Stimulated activated effector memory CD8-positive, alpha-beta T cell treated with anti-CD3 and anti-CD28 coated beads, Interleukin-12 subunit alpha, Interleukin-12 subunit beta, amount 100 ng/mL, for 72 hours (primary cell): ENCODE measurements at regions not wholly inside any gene's neighbourhood (a gene's known extent, or its start where the extent isn't known, plus 50 kb on each side); places are given as distances from the start of the nearest gene placed in this dataset.

Experiments
- ATAC-seq: fragments of 150-1000 bp; cut with Tn5 transposase; 2 replicates; pipeline ENCODE4 v1.10.0; 2021
- DNase-seq, 2 donors: peaks; one replicate each; pipeline ENCODE4 v3.0.0; 2021 to 2022; ENCODE audit warnings: low spot score in 2 of 2
- H3K27ac Mint-ChIP-seq: one replicate; pipeline ENCODE4 v1.8.0; 2022; ENCODE audit warnings: mild to moderate bottlenecking, mixed read lengths
- H3K36me3 Mint-ChIP-seq: one replicate; pipeline ENCODE4 v1.8.0; 2022; ENCODE audit warnings: mild to moderate bottlenecking, mixed read lengths
- H3K4me1 Mint-ChIP-seq: one replicate; pipeline ENCODE4 v1.8.0; 2022; ENCODE audit warnings: mixed read lengths
- H3K4me3 Mint-ChIP-seq: one replicate; pipeline ENCODE4 v1.8.0; 2022; ENCODE audit warnings: mild to moderate bottlenecking, mixed read lengths
- H3K9me3 Mint-ChIP-seq: one replicate; pipeline ENCODE4 v1.8.0; 2022; ENCODE audit warnings: mixed read lengths

GRCh38 chr2:8515864-8516533 is 165.9 kb upstream of the ID2 start:
- DNase-seq (peak in 1 of 2 donors; percentile 79), ATAC-seq (peak; percentile 67)
- Mint-ChIP-seq H3K4me3 (peak overlapping the region; percentile 55), H3K27ac (peak overlapping the region; percentile 80), H3K4me1 (peaks cover 89% of the 10 kb centered on the region), H3K9me3 (peaks cover 7% of the 10 kb centered on the region), H3K36me3 (peaks cover 6% of the 10 kb centered on the region)

DNA sequence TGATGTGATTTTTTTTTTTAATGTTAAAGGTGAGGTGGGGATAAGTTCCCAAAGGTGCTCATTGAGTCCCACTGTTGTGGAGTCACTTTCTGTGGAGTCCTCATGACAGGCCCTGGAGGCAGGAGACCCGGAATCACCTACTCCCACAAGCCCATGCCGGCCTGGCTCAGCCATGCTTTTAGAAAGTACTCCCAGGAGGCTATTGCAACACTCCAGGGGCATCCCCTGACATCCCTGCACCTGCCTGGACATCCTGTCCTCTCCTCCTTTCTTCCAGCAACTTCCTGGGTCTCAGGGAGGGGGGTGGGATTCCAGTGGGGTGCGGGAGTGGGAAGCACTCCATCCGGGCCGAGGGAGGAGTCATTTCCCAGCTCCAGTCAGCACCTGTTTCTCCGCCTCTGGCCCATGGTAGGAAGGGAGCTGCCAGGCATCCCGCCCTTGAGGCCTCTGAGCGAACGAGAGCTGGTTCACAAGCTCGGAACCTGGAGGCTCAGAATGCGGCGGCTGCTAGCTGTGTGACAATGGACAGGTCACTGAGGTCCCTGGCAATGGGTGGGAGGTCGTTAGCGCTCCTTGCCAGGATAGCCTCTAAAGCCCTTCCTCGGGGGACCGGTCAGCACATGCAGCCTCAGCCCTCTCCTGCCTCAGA is 163.9 kb upstream of the ID2 start:
- peaks cover 7% of the 10 kb centered on the region for H3K9me3 Mint-ChIP-seq
- peak overlapping the region; percentile 85 for H3K27ac Mint-ChIP-seq
- DNase-seq (no peak), ATAC-seq (no peak)
- H3K4me1 Mint-ChIP-seq = peaks cover 89% of the 10 kb centered on the region
- H3K36me3 Mint-ChIP-seq = peaks cover 6% of the 10 kb centered on the region
- H3K4me3 Mint-ChIP-seq = peak overlapping the region; percentile 37

DNA sequence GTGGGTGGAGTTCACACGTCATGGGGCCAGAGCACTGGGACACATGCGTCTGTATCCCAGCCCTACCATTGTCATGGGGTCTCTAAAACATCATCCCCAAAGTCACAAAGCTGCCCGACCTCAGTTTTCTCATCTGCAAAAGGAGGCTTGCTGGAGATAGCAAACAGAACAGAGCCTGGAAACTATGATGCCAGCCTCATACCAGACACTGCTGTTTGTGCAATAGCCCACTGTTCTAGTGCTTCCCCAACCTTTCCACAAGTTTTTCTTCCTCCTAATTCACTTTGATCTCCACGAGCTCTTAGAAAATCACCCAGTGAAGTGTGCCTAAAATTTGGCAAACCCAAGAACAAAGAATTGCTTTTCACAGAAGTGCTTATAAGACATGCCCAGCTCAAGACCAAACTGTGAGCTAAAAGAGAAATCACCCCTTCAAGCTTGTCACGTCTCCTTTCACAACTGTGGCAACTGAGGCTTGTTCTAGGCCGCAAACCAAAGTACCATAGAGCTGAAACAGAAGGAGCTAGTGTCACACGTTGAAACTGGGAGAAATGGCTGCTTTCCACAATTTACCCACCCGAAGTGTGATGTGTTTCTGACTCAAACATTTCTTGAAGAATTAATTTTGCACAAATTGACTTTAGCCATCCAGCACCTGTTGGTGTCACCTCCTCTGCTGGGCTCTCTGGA is 162.7 kb upstream of the ID2 start:
- peak; percentile 14 for ATAC-seq
- peaks cover 4% of the 10 kb centered on the region for H3K9me3 Mint-ChIP-seq
- H3K4me3 Mint-ChIP-seq = peak overlapping the region; percentile 37
- peaks cover 89% of the 10 kb centered on the region for H3K4me1 Mint-ChIP-seq
- peak overlapping the region; percentile 85 for H3K27ac Mint-ChIP-seq
- no peak for DNase-seq
- peaks cover 6% of the 10 kb centered on the region for H3K36me3 Mint-ChIP-seq

- Mint-ChIP-seq H3K9me3 (no peaks in the 10 kb centered on the region), H3K4me3 (peak overlapping the region; percentile 37), H3K36me3 (no peaks in the 10 kb centered on the region), H3K4me1 (peaks cover 82% of the 10 kb centered on the region), H3K27ac (peak overlapping the region; percentile 85)
- DNase-seq (no peak), ATAC-seq (peak; percentile 53)
These were observed 161.0 kb upstream of the ID2 start for GRCh38 chr2:8520791-8521344.

- DNase-seq (no peak), ATAC-seq (no peak)
- Mint-ChIP-seq H3K9me3 (no peaks in the 10 kb centered on the region), H3K36me3 (no peaks in the 10 kb centered on the region), H3K4me1 (peaks cover 76% of the 10 kb centered on the region), H3K27ac (peak overlapping the region; percentile 94), H3K4me3 (peak overlapping the region; percentile 51)
These were observed 159.2 kb upstream of the ID2 start for GRCh38 chr2:8522687-8523086.

DNA sequence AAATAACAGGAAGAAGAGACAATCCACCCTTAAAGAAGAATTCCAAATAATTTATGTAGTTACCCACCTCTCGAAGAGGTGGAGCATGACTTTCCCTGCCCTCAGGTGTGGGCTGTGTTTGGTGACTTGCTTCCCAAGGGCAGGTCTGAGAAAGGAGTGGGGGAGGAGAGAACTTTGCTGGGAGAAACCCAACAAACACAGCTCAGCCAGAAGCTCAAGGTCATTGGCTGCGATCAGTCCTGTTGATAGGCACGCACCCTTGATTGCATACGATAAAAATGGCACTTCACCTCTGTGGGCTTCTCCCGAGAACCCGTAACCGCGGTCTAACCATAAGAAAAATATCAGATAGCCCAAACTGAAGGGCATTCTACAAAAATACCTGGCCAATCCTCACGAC is 157.5 kb upstream of the ID2 start:
- peaks cover 63% of the 10 kb centered on the region for H3K4me1 Mint-ChIP-seq
- no peaks in the 10 kb centered on the region for H3K9me3 Mint-ChIP-seq
- DNase-seq (no peak), ATAC-seq (no peak)
- peak overlapping the region; percentile 94 for H3K27ac Mint-ChIP-seq
- H3K4me3 Mint-ChIP-seq = no peak overlapping the region
- no peaks in the 10 kb centered on the region for H3K36me3 Mint-ChIP-seq

GRCh38 chr2:8524823-8525222 is 157.0 kb upstream of the ID2 start:
- DNase-seq (no peak), ATAC-seq (no peak)
- Mint-ChIP-seq H3K9me3 (no peaks in the 10 kb centered on the region), H3K36me3 (no peaks in the 10 kb centered on the region), H3K27ac (no peak overlapping the region), H3K4me1 (peaks cover 63% of the 10 kb centered on the region), H3K4me3 (no peak overlapping the region)

DNA sequence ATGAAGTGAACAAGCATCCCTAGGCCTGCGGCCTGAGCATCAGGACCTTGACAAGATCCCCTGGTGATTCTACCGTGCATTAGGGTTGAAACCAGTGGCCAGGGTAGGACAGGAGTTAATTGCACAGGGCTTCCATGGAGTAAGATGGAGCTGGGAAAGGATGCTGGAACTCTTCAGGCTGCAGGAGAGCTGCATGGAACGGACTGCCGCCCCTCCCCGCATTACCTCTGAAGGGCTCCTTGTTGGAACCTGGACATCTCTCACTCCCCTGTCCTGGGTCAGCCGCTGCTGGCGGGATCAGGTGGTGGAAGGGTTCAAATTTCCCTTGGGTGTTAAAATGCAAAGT is 156.6 kb upstream of the ID2 start:
- Mint-ChIP-seq H3K4me1 (peaks cover 61% of the 10 kb centered on the region), H3K4me3 (peak overlapping the region; percentile 31), H3K9me3 (no peaks in the 10 kb centered on the region), H3K27ac (peak overlapping the region; percentile 79), H3K36me3 (no peaks in the 10 kb centered on the region)
- no peak for DNase-seq
- ATAC-seq = no peak

- ATAC-seq = peak; percentile 47
- peak overlapping the region; percentile 31 for H3K4me3 Mint-ChIP-seq
- H3K9me3 Mint-ChIP-seq = no peaks in the 10 kb centered on the region
- H3K27ac Mint-ChIP-seq = peak overlapping the region; percentile 79
- peaks cover 55% of the 10 kb centered on the region for H3K4me1 Mint-ChIP-seq
- no peaks in the 10 kb centered on the region for H3K36me3 Mint-ChIP-seq
- DNase-seq = no peak
These were observed 156.1 kb upstream of the ID2 start for GRCh38 chr2:8525582-8526402.

DNA sequence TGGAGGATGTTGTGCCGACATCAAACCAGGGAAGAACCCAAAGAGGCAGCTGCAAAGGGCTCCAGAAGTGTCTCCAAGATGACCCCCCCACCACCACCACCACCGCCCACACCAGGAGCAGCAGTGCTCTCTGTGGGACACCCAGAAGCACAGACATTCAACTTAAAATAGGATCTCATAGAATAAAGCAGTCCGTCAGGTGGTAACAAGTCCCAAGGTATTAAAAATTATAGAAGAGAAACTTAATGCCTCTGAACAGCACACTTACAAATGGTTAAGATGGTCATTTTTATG is 155.5 kb upstream of the ID2 start:
- H3K36me3 Mint-ChIP-seq = no peaks in the 10 kb centered on the region
- H3K27ac Mint-ChIP-seq = peak overlapping the region; percentile 79
- H3K4me1 Mint-ChIP-seq = peaks cover 49% of the 10 kb centered on the region
- H3K9me3 Mint-ChIP-seq = peaks cover 4% of the 10 kb centered on the region
- DNase-seq (no peak), ATAC-seq (no peak)
- H3K4me3 Mint-ChIP-seq = peak overlapping the region; percentile 31

DNA sequence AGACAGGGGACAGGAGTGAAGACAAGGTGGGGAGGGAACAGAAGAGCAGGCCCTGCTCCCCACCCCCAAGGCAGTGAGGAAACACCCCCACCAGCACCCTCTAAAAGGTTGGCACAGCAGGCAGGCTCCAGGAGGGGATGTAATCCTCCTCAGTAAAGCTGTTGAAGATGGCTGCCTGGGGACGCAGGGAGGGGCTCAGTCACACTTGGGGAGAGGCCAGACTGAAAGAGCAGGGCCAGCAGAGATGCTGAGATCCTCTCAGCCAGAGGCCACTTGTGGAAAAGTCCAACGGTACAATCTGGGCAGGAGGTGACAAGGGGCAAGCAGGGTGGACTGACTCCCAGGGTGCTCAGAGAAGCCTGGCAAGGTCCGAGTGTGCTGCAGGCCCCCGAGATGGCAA is 154.8 kb upstream of the ID2 start:
- DNase-seq (no peak), ATAC-seq (no peak)
- no peaks in the 10 kb centered on the region for H3K36me3 Mint-ChIP-seq
- no peak overlapping the region for H3K4me3 Mint-ChIP-seq
- H3K4me1 Mint-ChIP-seq = peaks cover 43% of the 10 kb centered on the region
- peaks cover 5% of the 10 kb centered on the region for H3K9me3 Mint-ChIP-seq
- peak overlapping the region; percentile 79 for H3K27ac Mint-ChIP-seq

DNA sequence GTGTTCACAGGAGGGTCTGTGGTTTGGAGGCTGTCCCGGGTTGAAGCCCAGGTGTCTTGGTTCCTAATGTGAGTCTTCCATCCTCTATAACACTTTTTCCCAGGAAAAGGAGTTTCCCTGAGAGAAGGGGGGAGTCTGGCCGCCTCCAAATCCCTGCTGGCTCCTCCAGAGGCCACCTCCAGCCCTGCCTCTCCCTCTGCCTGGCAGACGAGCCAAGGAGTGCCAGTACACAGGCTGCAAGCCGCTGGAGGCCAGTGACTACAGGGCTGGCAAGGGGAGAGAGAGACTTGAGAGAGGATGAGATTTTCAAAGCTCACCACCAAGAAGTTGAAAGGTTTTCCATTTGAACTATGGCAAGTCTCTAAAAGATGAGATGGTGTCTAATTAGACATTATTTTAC is 154.2 kb upstream of the ID2 start:
- Mint-ChIP-seq H3K4me3 (no peak overlapping the region), H3K9me3 (peaks cover 7% of the 10 kb centered on the region), H3K4me1 (peaks cover 36% of the 10 kb centered on the region), H3K27ac (peak overlapping the region; percentile 92), H3K36me3 (no peaks in the 10 kb centered on the region)
- ATAC-seq (no peak), DNase-seq (no peak)

DNA sequence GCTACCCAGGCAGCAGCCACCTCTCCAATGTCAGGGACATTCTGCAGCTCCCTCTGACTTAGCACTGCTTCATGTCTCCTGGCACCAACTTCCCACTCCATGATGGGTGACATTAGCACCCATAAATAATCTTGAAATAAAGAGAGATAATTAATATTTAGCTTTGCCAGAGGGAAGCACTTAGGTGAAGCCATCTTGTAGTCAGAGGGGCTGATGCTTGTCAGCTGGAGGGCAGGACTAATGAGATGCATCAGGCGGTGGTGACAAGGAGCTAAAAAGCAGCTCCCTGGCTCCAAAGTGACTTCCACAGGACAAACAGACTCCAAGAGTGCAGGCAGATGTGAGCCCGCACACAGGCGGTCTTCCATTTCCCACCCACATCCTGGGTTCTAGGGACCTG is 153.0 kb upstream of the ID2 start:
- no peak overlapping the region for H3K4me3 Mint-ChIP-seq
- no peak for ATAC-seq
- DNase-seq = no peak
- peaks cover 7% of the 10 kb centered on the region for H3K9me3 Mint-ChIP-seq
- H3K36me3 Mint-ChIP-seq = no peaks in the 10 kb centered on the region
- peak overlapping the region; percentile 92 for H3K27ac Mint-ChIP-seq
- peaks cover 24% of the 10 kb centered on the region for H3K4me1 Mint-ChIP-seq

GRCh38 chr2:8529706-8530277 is 152.1 kb upstream of the ID2 start:
- DNase-seq (no peak), ATAC-seq (no peak)
- Mint-ChIP-seq H3K36me3 (no peaks in the 10 kb centered on the region), H3K9me3 (peaks cover 7% of the 10 kb centered on the region), H3K27ac (peak overlapping the region; percentile 92), H3K4me1 (peaks cover 18% of the 10 kb centered on the region), H3K4me3 (no peak overlapping the region)

GRCh38 chr2:8531481-8531880 is 150.4 kb upstream of the ID2 start:
- Mint-ChIP-seq H3K36me3 (no peaks in the 10 kb centered on the region), H3K9me3 (peaks cover 7% of the 10 kb centered on the region), H3K4me1 (peaks cover 19% of the 10 kb centered on the region), H3K4me3 (no peak overlapping the region), H3K27ac (no peak overlapping the region)
- no peak for DNase-seq
- no peak for ATAC-seq
